ENCODE measurements at regions not wholly inside any gene's neighbourhood (a gene's known extent, or its start where the extent isn't known, plus 50 kb on each side); places are given as distances from the start of the nearest gene placed in this dataset.
"Not testable (repeated sequence)": the region's sequence is repeated elsewhere in the genome, so short reads cannot be mapped to it uniquely, and the experiment has no call there.

GRCh38 chr5:164439799-164440198, 934.4 kb downstream of the MAT2B start:
- DNase-seq, result no peak

GRCh38 chr5:164449460-164449859, 944.0 kb downstream of the MAT2B start:
- DNase-seq, result no peak

- DNase-seq, result no peak
These were observed 960.6 kb downstream of the MAT2B start for GRCh38 chr5:164466033-164466432.

- DNase-seq, result no peak
These were observed 964.9 kb downstream of the MAT2B start for GRCh38 chr5:164470312-164470711.

DNA sequence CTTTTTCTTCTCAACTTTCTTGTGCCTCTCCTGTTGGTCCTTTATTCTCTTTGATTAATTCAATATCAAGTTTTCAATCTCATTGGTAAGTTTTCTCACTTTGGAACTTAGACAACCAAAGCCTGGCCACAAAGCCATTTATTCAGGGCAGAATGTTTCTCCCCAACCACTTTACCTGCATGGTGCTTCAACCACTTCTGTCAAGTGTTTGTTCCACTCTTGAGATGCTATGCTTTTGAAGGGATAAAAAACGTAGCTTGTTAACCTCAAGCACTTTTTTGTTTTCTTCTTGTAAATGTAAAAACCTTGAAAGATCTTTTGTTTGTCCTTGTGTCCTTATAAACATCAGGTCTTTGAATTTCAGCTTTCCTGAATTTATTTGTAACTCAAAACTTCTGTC, 966.7 kb downstream of the MAT2B start:
- no peak for DNase-seq

GRCh38 chr5:164475339-164475977, 970.0 kb downstream of the MAT2B start:
- no peak for DNase-seq

DNA sequence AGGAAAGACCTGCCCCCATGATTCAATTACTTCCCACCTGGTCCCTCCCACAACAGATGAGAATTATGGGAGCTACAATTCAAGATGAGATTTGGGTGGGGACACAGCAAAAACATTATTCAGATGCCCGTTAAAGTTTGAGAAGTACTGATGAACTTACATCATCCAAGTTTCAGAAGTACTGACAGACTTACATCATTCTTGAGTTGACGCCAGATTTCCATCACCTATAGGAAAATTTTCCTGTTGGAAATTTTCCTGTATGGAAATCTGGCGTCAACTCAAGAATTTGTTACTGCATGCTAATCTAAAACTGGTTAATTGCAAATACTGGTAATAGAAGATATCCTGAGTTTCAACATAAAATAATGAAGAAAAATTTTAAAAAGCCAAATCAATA, 975.9 kb downstream of the MAT2B start:
- no peak for DNase-seq

DNA sequence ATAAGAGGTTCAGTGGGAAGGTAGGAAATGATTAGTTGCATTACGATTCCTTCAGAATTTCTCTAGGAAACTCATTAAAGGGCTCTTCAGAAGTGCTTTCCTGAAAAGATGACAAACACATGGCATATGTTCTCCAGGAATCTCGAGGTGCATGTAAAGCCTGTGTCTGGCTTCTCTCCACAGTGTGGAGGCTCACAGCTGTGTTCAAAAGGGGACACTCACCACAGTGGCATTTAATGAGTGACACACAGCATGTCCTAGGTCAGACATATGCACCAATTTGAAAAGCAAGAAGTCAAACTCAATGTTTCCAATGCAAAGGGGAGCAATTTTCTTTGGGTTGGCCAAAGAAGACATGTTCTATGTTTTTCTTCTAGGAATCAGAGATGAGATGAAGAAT, 976.9 kb downstream of the MAT2B start:
- DNase-seq, result no peak

DNA sequence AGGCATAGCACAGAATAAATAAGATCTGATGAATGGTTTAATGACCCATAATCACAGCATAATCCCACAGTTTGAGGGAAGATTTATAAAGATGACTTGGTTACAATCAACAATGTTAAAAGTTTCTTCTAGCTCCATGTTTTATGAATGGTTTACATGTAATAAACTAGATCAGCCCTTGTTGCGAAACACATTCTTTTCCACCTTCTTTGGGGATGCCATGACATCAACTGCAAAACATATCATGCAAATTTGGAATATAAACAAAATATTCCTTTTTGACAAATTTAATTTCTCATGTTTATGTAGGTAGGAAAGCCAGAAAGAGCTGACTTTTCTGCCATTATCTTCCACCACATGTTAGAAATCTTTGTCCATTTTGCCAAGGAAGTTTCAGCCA, 979.5 kb downstream of the MAT2B start:
- DNase-seq, result no peak

- DNase-seq, result no peak
These were observed 982.5 kb downstream of the MAT2B start for GRCh38 chr5:164487939-164488338.

DNA sequence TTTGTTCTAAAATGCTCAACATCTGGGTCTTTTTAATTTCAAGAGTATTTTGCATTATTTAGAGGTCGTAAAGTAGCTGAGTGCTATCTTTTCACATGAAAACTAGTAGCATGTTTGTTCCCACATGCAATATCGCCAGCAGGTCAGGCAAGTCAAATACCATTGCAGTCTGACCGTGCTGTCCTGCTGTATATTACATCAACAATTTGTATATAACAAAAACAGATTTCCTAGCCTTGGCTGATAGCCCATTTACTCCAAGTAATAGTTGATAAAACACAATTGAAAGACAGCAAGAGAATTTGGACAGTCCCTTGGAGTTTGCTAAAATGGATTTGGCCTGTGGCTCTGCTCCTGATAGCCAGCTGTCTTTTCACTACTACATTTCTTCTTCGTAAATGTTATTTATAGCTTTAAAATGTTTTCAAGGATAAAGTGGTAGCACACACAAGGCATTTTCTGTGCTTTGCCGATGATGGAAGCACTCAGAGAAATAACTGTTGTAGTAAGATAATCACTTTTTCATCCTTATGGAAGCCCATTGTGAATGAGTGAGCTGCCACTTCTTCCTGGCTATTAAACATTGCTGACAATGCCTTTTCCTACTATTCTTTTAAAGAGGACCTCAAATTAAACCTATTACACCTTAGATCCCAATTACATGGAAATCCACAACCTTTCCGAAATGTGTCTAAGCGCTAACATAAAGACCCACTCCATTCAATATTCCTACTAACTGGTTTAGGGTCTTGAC, 992.1 kb downstream of the MAT2B start:
- DNase-seq, result no peak

DNA sequence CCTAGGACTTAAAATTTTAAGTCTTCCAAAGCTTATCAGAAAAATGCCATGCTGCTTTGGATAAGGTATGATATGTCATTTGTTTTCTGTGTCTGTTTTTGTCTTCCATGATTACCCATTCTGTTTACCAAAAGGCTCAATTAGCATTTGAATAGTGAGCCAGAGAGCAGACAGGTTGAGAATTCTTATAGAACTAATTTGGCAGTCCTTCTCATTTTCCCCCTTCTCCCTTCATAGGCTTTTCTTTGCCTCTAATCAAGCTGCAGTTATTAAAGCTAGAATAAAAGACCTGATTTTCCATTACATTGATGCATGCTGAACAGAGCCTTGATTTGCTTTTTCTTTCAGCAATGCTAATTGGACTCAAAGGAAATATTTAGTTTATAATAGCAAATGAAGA, 993.0 kb downstream of the MAT2B start:
- DNase-seq, result no peak

DNA sequence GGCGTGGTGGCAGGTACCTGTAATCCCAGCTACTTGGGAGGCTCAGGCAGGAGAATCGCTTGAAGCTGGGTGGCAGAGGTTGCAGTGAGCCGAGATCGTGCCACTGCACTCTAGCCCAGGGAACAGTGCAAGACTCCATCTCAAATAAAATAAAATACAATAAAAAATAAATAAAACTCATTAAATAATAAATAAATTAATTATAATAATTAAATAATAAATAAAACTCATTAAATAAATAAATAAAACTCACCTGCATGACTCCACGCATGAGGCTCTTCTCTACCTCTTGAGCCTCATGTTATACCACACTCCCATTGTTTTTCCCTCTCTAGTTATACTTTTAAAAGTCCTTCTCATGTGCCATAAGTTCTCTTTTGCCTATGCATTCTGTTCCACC, 995.4 kb downstream of the MAT2B start:
- no peak for DNase-seq

GRCh38 chr5:164501344-164501743, 995.9 kb downstream of the MAT2B start:
- DNase-seq, result no peak

DNA sequence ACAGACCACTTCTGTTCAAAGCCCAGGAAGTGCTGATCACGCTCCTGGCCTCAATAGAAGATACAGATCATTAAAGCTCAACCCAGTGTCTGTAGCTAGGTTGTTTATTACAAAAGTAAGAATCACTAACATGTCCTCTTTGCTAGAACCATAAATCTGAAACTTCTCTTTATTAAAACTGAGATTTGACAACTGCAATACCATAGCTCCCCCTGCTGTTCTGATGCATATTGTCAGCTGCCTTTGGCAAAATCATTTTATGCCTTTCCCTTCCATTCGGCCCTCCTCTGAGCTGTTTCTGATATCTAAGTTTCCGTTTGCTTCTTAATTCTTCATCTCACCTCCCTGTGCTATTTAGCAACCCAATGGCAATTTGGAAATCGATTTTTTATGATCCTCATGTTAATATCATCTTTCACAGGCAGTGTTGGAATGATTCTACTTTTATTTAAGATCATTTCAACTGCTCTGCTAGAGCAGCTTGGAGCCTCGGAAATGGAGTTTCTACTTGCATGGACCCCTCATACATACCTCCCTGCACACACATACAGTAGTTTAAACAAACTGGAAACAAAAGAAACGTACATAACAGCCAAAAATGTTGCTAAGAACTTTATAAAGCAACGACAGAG, 998.8 kb downstream of the MAT2B start:
- peak; percentile 32 for DNase-seq

DNA sequence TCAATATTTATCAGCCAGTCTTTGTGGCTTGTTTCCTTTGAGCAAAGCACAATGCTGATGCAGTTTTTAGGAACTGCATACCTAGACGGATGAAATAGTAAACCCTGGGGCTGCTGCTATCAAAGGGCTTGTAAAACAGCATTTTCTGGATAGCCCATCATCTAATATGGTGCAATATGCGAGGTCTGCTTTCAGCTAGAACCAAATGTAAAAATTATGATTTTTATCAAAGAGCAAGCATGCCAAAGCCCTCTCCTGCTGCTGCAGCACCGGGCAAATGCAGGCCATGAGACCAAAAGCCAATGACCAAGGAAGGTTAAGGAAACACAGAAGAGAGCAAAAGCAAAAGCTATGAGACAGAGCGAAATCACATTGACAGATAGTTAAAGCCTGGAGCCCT, 1000.4 kb downstream of the MAT2B start:
- DNase-seq, result no peak

GRCh38 chr5:164518067-164518740, 1012.8 kb downstream of the MAT2B start:
- no peak for DNase-seq

DNA sequence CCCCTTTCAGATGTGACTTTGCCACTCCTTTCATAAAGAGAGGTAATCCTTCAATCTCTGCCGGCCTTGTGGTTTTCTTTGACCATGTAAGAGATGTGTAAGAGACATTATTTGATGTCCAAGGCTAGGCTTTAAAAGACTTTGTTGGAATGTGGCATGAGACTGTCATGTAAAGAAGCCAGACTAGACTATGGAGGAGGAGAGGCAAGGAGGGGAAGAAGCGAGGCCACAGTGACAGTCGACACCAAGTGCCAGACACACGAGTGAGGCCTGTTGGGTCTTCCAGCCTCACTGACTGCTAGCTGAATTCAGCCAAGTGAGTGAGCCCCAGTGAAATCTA, 1013.3 kb downstream of the MAT2B start:
- DNase-seq, result no peak

DNA sequence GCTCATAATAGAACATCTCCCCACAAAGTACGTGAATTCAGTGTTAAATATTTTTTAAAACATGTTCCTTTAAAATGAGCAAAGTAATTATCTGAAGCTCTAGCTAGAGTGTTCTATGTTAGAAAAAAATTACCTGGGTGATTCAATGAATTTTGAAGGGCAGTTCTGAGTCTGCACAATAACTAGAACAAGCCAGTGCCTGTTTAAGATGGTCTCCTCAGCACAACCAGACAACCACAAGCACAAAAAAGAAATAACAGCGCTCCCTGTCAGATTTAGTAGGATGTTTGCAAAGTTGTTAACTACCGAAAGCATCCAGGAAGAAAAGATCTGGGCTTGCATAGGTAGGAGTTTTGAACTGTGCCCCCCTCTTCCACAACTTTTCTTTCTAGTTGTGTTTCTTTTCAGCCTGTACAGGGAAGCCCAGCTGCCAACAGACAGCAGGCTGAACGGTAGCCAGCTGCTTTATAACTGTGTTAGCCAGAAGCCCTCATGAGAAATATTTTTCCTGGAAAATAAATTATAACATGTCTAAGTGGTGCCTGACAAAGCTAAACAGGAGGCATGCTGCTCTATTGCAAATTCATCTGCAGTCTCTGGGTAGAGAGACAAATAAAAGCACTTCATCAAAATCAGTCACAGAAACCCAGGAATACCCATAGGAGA, 1026.9 kb downstream of the MAT2B start:
- no peak for DNase-seq

GRCh38 chr5:164533426-164533825, 1028.0 kb downstream of the MAT2B start:
- not testable (repeated sequence) for DNase-seq

GRCh38 chr5:164540174-164540573, 1034.8 kb downstream of the MAT2B start:
- no peak for DNase-seq

GRCh38 chr5:164545507-164545906, 1040.1 kb downstream of the MAT2B start:
- DNase-seq, result no peak

DNA sequence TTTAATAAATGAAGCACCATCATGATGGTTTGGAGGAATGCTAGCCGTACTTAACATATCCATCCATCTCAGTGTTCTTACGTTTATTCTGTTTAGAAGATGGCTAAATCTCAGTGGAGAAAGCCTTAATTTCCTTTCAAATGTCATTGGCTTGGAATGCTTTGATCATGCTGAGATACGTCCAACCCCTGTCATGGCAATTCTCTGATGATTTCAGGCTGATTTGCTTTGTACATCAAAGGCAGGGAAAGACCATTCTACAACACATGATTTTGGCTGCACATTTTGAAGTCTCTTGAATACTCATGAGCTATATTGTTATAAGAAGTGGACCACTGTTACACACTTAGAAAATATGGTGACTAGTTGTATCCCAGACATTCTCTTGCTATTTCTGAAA, 1048.4 kb downstream of the MAT2B start:
- DNase-seq, result no peak

Measured in NCI-H2029 treated with DMSO at 0.1 percent for 48 hours (cell line).